ENCODE measurements at regions not wholly inside any gene's neighbourhood (a gene's known extent, or its start where the extent isn't known, plus 50 kb on each side); places are given as distances from the start of the nearest gene placed in this dataset.

- no peak for TF ChIP-seq KDM1A (IDR thresholded peaks at IDR 0.05; ENCODE audit: borderline replicate concordance, low read length)
- TF ChIP-seq GTF2F1 (IDR thresholded peaks at IDR 0.05; ENCODE audit: borderline replicate concordance, low read depth, low read length) = no peak
- TF ChIP-seq BRCA1 (IDR thresholded peaks at IDR 0.05; ENCODE audit: low read depth, low read length) = no peak
- TF ChIP-seq CTBP2 (IDR thresholded peaks at IDR 0.05; ENCODE audit: borderline replicate concordance, insufficient read depth, insufficient read length, low read length) = no peak
- TF ChIP-seq RBBP5 (IDR thresholded peaks at IDR 0.05; ENCODE audit: borderline replicate concordance, low read depth, low read length) = no peak
- no peak for TF ChIP-seq BACH1 (IDR thresholded peaks at IDR 0.05; ENCODE audit: low read length)
- no peak for TF ChIP-seq RNF2 (IDR thresholded peaks at IDR 0.05; ENCODE audit: borderline replicate concordance, low read depth, low read length, missing control alignments, poor library complexity, severe bottlenecking)
- TF ChIP-seq CHD2 (IDR thresholded peaks at IDR 0.05; ENCODE audit: low read length) = no peak
Observed at GRCh38 chr5:29944327-29944726, 1249.2 kb upstream of the CDH6 start (continued).

Data from H1 (cell line).